Glutamatergic neuron (in vitro differentiated cells): ENCODE measurements at regions not wholly inside any gene's neighbourhood (a gene's known extent, or its start where the extent isn't known, plus 50 kb on each side); places are given as distances from the start of the nearest gene placed in this dataset.

Experiments used
- DNase-seq: peaks from one replicate; pipeline ENCODE4 v3.0.0; 2022
- H3K27ac Mint-ChIP-seq: one replicate; pipeline ENCODE4 v1.8.0; 2020; ENCODE audit warnings: mild to moderate bottlenecking, mixed read lengths, inconsistent platforms; ENCODE audit not compliant: unreplicated experiment
- H3K27me3 Mint-ChIP-seq: one replicate; pipeline ENCODE4 v1.8.0; 2020; ENCODE audit warnings: mild to moderate bottlenecking, moderate library complexity, mixed read lengths, inconsistent platforms; ENCODE audit not compliant: unreplicated experiment
- H3K36me3 Mint-ChIP-seq: one replicate; pipeline ENCODE4 v1.8.0; 2020; ENCODE audit warnings: mild to moderate bottlenecking, mixed read lengths, inconsistent platforms; ENCODE audit not compliant: unreplicated experiment
- H3K4me1 Mint-ChIP-seq: one replicate; pipeline ENCODE4 v1.8.0; 2020; ENCODE audit warnings: mild to moderate bottlenecking, low read depth, mixed read lengths, inconsistent platforms; ENCODE audit not compliant: unreplicated experiment
- H3K4me3 Mint-ChIP-seq: one replicate; pipeline ENCODE4 v1.8.0; 2020; ENCODE audit warnings: mild to moderate bottlenecking, mixed read lengths, inconsistent platforms; ENCODE audit not compliant: unreplicated experiment
- H3K9me3 Mint-ChIP-seq: one replicate; pipeline ENCODE4 v1.8.0; 2020; ENCODE audit warnings: mild to moderate bottlenecking, moderate library complexity, mixed read lengths, inconsistent platforms; ENCODE audit not compliant: unreplicated experiment
- TF ChIP-seq, protein P1 (sequence below): fragments of 200-600 bp; sonication (generic); IDR thresholded peaks from one replicate; pipeline ENCODE4 v1.5.0; 2021; ENCODE audit not compliant: partially characterized antibody, unreplicated experiment

DNA sequence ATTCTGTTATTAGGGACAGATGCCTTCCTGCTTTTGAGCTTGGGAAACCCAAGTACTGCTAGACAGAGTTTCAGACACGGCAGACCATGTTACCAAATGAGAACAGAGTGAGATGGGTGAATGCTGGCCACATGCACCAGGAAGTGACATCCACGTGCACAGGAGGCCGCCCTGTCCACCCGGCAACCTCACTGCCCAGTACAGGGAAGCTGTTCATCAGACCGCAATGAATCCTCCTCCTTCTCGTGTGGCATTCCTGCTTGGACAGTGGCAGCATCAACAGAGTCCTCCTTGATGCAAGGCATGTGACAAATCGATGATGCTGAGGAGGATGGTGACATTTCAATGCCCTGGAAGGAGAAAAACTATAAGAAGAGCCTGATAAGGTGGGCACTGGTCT lies 191.0 kb upstream of the SOX1 start:
- peaks cover 4% of the 10 kb centered on the region for H3K4me1 Mint-ChIP-seq
- H3K9me3 Mint-ChIP-seq: no peaks in the 10 kb centered on the region
- H3K27ac Mint-ChIP-seq: no peak overlapping the region
- peaks cover 4% of the 10 kb centered on the region for H3K27me3 Mint-ChIP-seq
- TF ChIP-seq, protein P1, sequence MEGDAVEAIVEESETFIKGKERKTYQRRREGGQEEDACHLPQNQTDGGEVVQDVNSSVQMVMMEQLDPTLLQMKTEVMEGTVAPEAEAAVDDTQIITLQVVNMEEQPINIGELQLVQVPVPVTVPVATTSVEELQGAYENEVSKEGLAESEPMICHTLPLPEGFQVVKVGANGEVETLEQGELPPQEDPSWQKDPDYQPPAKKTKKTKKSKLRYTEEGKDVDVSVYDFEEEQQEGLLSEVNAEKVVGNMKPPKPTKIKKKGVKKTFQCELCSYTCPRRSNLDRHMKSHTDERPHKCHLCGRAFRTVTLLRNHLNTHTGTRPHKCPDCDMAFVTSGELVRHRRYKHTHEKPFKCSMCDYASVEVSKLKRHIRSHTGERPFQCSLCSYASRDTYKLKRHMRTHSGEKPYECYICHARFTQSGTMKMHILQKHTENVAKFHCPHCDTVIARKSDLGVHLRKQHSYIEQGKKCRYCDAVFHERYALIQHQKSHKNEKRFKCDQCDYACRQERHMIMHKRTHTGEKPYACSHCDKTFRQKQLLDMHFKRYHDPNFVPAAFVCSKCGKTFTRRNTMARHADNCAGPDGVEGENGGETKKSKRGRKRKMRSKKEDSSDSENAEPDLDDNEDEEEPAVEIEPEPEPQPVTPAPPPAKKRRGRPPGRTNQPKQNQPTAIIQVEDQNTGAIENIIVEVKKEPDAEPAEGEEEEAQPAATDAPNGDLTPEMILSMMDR: no peak
- H3K4me3 Mint-ChIP-seq: no peak overlapping the region
- no peak for DNase-seq
- H3K36me3 Mint-ChIP-seq: no peaks in the 10 kb centered on the region

DNA sequence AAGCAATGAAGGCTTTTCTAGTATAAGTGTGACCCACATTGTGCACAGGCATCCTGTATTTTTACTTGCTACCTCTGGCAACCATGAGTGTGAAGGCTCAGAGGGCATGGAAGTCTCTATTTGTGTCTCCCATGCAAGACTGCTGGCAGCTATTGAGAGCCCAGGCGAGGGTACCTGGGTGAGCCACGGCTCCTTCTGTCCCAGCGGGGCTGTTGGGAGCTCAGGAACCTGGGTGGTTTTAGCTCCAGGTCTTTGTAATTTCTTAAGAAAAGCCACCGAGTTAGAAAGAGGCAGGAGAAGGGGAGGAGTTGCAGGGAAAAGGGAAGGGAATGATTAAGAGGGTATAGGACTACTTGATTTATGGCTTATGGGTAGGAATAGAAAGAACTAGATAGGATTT lies 190.4 kb upstream of the SOX1 start:
- peaks cover 4% of the 10 kb centered on the region for H3K4me1 Mint-ChIP-seq
- peaks cover 3% of the 10 kb centered on the region for H3K27me3 Mint-ChIP-seq
- no peaks in the 10 kb centered on the region for H3K36me3 Mint-ChIP-seq
- TF ChIP-seq, protein P1: no peak
- no peak for DNase-seq
- no peaks in the 10 kb centered on the region for H3K9me3 Mint-ChIP-seq
- no peak overlapping the region for H3K4me3 Mint-ChIP-seq
- no peak overlapping the region for H3K27ac Mint-ChIP-seq

DNA sequence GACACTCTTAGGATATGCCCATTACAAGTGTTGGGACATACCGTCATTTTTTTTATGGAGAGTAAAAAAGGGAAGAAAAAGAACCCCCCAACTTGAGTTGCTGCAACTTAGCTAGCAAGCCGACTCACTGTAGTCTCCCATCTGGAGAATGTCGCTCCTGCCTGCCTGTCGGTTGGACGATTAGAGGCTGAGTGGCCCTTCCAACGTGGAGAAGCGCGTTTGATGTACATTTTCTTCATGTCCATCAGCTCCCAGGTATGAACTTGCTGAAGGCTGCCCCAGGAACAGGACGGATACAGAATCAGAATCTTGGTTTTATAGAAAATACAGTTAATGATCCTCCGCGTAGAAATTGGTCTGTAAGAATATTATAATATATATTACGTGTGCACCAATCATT lies 189.0 kb upstream of the SOX1 start:
- H3K9me3 Mint-ChIP-seq: no peaks in the 10 kb centered on the region
- TF ChIP-seq, protein P1: no peak
- no peak overlapping the region for H3K4me3 Mint-ChIP-seq
- no peaks in the 10 kb centered on the region for H3K36me3 Mint-ChIP-seq
- DNase-seq: no peak
- peaks cover 4% of the 10 kb centered on the region for H3K4me1 Mint-ChIP-seq
- no peak overlapping the region for H3K27ac Mint-ChIP-seq
- peaks cover 1% of the 10 kb centered on the region for H3K27me3 Mint-ChIP-seq

DNA sequence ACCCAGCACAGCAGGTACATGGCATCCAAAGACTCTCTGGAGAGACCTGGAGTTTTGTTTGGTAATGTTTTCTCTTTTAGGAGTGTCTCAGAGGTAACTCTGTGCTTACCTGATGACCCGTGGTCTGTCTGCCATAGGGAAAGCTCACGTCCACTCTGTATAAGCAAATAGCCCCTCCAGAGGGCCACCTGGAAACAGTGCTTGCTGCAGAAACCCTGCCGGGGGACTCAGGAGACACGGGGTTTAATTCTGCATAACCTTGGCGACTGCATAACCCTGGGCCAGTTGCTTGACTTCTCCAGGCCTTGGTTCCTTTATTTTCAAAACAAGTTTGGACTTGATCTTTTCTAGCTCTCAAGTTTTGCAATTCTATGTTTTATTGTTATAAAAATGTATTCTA lies 187.2 kb upstream of the SOX1 start:
- peaks cover 4% of the 10 kb centered on the region for H3K36me3 Mint-ChIP-seq
- H3K9me3 Mint-ChIP-seq: no peaks in the 10 kb centered on the region
- TF ChIP-seq, protein P1: no peak
- no peak for DNase-seq
- H3K27me3 Mint-ChIP-seq: peaks cover 1% of the 10 kb centered on the region
- H3K27ac Mint-ChIP-seq: no peak overlapping the region
- peaks cover 4% of the 10 kb centered on the region for H3K4me1 Mint-ChIP-seq
- H3K4me3 Mint-ChIP-seq: no peak overlapping the region

DNA sequence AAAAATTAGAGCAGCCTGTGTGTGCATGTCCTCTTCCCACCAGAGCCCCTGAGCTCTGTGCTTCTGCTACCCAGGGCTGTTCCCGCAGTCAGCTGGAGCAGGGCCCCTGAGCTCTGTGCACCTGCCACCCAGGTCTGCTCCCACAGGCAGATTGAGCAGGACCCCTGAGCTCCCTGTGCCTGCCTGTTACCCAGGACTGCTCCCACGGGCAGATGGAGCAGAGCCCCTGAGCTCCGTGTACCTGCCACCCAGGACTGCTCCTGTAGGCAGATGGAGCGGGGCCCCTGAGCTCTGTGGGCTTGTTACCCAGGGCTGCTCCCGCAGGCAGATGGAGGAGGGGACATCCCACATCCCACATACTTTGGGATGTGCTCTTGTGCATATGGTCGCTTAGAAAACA lies 186.8 kb upstream of the SOX1 start:
- H3K4me1 Mint-ChIP-seq: peaks cover 4% of the 10 kb centered on the region
- H3K9me3 Mint-ChIP-seq: no peaks in the 10 kb centered on the region
- H3K27me3 Mint-ChIP-seq: peaks cover 1% of the 10 kb centered on the region
- H3K27ac Mint-ChIP-seq: no peak overlapping the region
- TF ChIP-seq, protein P1: no peak
- peaks cover 4% of the 10 kb centered on the region for H3K36me3 Mint-ChIP-seq
- no peak overlapping the region for H3K4me3 Mint-ChIP-seq
- DNase-seq: peak; percentile 24
